ENCODE measurements at regions not wholly inside any gene's neighbourhood (a gene's known extent, or its start where the extent isn't known, plus 50 kb on each side); places are given as distances from the start of the nearest gene placed in this dataset.
A peak's percentile ranks its signal among the peaks of the same experiment; 100 is the strongest.
"Not testable (repeated sequence)": the region's sequence is repeated elsewhere in the genome, so short reads cannot be mapped to it uniquely, and the experiment has no call there.

- no peak overlapping the region for H3K4me3 ChIP-seq (ENCODE audit: low read length)
- peak; percentile 54 for DNase-seq (ENCODE audit: low read depth)
- no peak for TF ChIP-seq CTCF (conservative IDR thresholded peaks at IDR 0.05; ENCODE audit: low read length)
Measured at GRCh38 chrX:47748576-47748975, 88.1 kb upstream of the ZNF81 start.

- TF ChIP-seq CTCF (conservative IDR thresholded peaks at IDR 0.05; ENCODE audit: low read length): no peak
- H3K4me3 ChIP-seq (ENCODE audit: low read length): no peak overlapping the region
- no peak for DNase-seq (ENCODE audit: low read depth)
Measured at GRCh38 chrX:47746446-47746845, 87.5 kb upstream of the UXT start.

- no peak for TF ChIP-seq CTCF (conservative IDR thresholded peaks at IDR 0.05; ENCODE audit: low read length)
- H3K4me3 ChIP-seq (ENCODE audit: low read length): no peak overlapping the region
Measured at GRCh38 chrX:47745416-47745815, 86.4 kb upstream of the UXT start.

GRCh38 chrX:47743504-47743903 lies 84.5 kb upstream of the UXT start:
- H3K4me3 ChIP-seq (ENCODE audit: low read length): no peak overlapping the region
- TF ChIP-seq CTCF (conservative IDR thresholded peaks at IDR 0.05; ENCODE audit: low read length): no peak
- DNase-seq (ENCODE audit: low read depth): peak; percentile 63

More at GRCh38 chrX:47745416-47745815, 86.4 kb upstream of the UXT start:
- peak; percentile 41 for DNase-seq (ENCODE audit: low read depth)

GRCh38 chrX:47738870-47739269 lies 79.9 kb upstream of the UXT start:
- DNase-seq (ENCODE audit: low read depth); H3K4me3 ChIP-seq (ENCODE audit: low read length): not testable (repeated sequence)

- DNase-seq (ENCODE audit: low read depth): no peak
- TF ChIP-seq CTCF (conservative IDR thresholded peaks at IDR 0.05; ENCODE audit: low read length): no peak
- H3K4me3 ChIP-seq (ENCODE audit: low read length): no peak overlapping the region
Measured at GRCh38 chrX:47723689-47724088, 64.7 kb upstream of the UXT start.

- no peak overlapping the region for H3K4me3 ChIP-seq (ENCODE audit: low read length)
- DNase-seq (ENCODE audit: low read depth): no peak
- no peak for TF ChIP-seq CTCF (conservative IDR thresholded peaks at IDR 0.05; ENCODE audit: low read length)
Measured at GRCh38 chrX:47723083-47723482, 64.1 kb upstream of the UXT start.

- no peak overlapping the region for H3K4me3 ChIP-seq (ENCODE audit: low read length)
- no peak for TF ChIP-seq CTCF (conservative IDR thresholded peaks at IDR 0.05; ENCODE audit: low read length)
- no peak for DNase-seq (ENCODE audit: low read depth)
Measured at GRCh38 chrX:47722260-47722659, 63.3 kb upstream of the UXT start.

GRCh38 chrX:47715078-47715477 lies 56.1 kb upstream of the UXT start:
- H3K4me3 ChIP-seq (ENCODE audit: low read length): not testable (repeated sequence)

GRCh38 chrX:47712675-47713074 lies 53.7 kb upstream of the UXT start:
- not testable (repeated sequence) for DNase-seq (ENCODE audit: low read depth)

More at GRCh38 chrX:47715078-47715477, 56.1 kb upstream of the UXT start:
- DNase-seq (ENCODE audit: low read depth): not testable (repeated sequence)

More at GRCh38 chrX:47712675-47713074, 53.7 kb upstream of the UXT start:
- H3K4me3 ChIP-seq (ENCODE audit: low read length): not testable (repeated sequence)

All from AG10803 (cell line).